HL-60 (cell line): ENCODE measurements at regions not wholly inside any gene's neighbourhood (a gene's known extent, or its start where the extent isn't known, plus 50 kb on each side); places are given as distances from the start of the nearest gene placed in this dataset.

Experiments used
- DNase-seq, 2 experiments: peaks; one replicate each; pipeline ENCODE4 v3.0.0-alpha.2; 2010 to 2020; ENCODE audit warnings: low read depth in 1 of 2, low spot score in 1 of 2
- H3K27ac ChIP-seq: fragments of 250-450 bp; sonication (Bioruptor Pico); replicated peaks from 2 replicates; pipeline ENCODE4 v1.5.1; 2020; ENCODE audit warnings: mild to moderate bottlenecking, moderate library complexity
- H3K27me3 ChIP-seq: fragments of 250-450 bp; sonication (Bioruptor Pico); 2 replicates; pipeline ENCODE4 v1.5.1; 2021; ENCODE audit warnings: mild to moderate bottlenecking, moderate library complexity; ENCODE audit not compliant: insufficient read depth, poor library complexity, severe bottlenecking
- H3K4me3 ChIP-seq: replicated peaks from 2 replicates; pipeline ENCODE4 v1.5.1; 2011; ENCODE audit warnings: mild to moderate bottlenecking, control low read depth, low read length; ENCODE audit not compliant: insufficient read depth
- CTCF ChIP-seq: IDR thresholded peaks from one replicate; pipeline ENCODE4 v1.5.1; 2011; ENCODE audit warnings: low read length, control low read depth, inconsistent platforms; ENCODE audit not compliant: insufficient read depth
- GABPA ChIP-seq: IDR thresholded peaks from 2 replicates; pipeline ENCODE4 v1.6.1; 2012; ENCODE audit warnings: low read depth
- POLR2AphosphoS5 ChIP-seq: IDR thresholded peaks from 2 replicates; pipeline ENCODE4 v1.6.1; 2012; ENCODE audit warnings: low read depth
- REST ChIP-seq: IDR thresholded peaks from 2 replicates; pipeline ENCODE4 v1.6.1; 2012; ENCODE audit warnings: low read depth; ENCODE audit not compliant: insufficient replicate concordance
- SPI1 ChIP-seq: IDR thresholded peaks from 2 replicates; pipeline ENCODE4 v1.6.1; 2012; ENCODE audit warnings: low read depth, mild to moderate bottlenecking, borderline replicate concordance

- Histone ChIP-seq H3K27ac (no peak overlapping the region), H3K4me3 (no peak overlapping the region), H3K27me3 (no peaks in the 10 kb centered on the region)
- no peak for DNase-seq
- TF ChIP-seq GABPA = no peak
- no peak for TF ChIP-seq SPI1
- TF ChIP-seq POLR2AphosphoS5 = no peak
- TF ChIP-seq CTCF = no peak
Observed at GRCh38 chr11:23755076-23755475, 741.8 kb upstream of the LUZP2 start.

GRCh38 chr11:23755769-23756168 lies 741.1 kb upstream of the LUZP2 start:
- no peak for DNase-seq
- no peak overlapping the region for H3K27ac ChIP-seq
- H3K27me3 ChIP-seq = no peaks in the 10 kb centered on the region
- TF ChIP-seq CTCF = no peak
- TF ChIP-seq POLR2AphosphoS5 = no peak
- no peak for TF ChIP-seq SPI1
- no peak for TF ChIP-seq GABPA
- no peak for TF ChIP-seq REST
- H3K4me3 ChIP-seq = no peak overlapping the region

- DNase-seq = no peak
- TF ChIP-seq CTCF (no peak), GABPA (no peak), SPI1 (no peak), POLR2AphosphoS5 (no peak), REST (no peak)
- Histone ChIP-seq H3K27me3 (no peaks in the 10 kb centered on the region), H3K27ac (no peak overlapping the region), H3K4me3 (no peak overlapping the region)
Observed at GRCh38 chr11:23759489-23759888, 737.4 kb upstream of the LUZP2 start.

GRCh38 chr11:23764286-23764685 lies 732.6 kb upstream of the LUZP2 start:
- no peaks in the 10 kb centered on the region for H3K27me3 ChIP-seq
- no peak for DNase-seq
- no peak overlapping the region for H3K4me3 ChIP-seq
- no peak for TF ChIP-seq GABPA
- TF ChIP-seq CTCF = no peak
- TF ChIP-seq POLR2AphosphoS5 = no peak
- no peak for TF ChIP-seq SPI1
- H3K27ac ChIP-seq = no peak overlapping the region
